H9 (cell line): ENCODE measurements at regions not wholly inside any gene's neighbourhood (a gene's known extent, or its start where the extent isn't known, plus 50 kb on each side); places are given as distances from the start of the nearest gene placed in this dataset.

ENCODE experiments used
- DNase-seq: peaks from one replicate; pipeline ENCODE4 v3.0.0-alpha.2; 2017
- H2AFZ ChIP-seq: one replicate; pipeline ENCODE4 v1.6.1; 2013; ENCODE audit warnings: mild to moderate bottlenecking, low read length, control low read depth, moderate library complexity
- H2AK5ac ChIP-seq: 2 replicates; pipeline ENCODE4 v1.6.1; 2013; ENCODE audit warnings: low read length, control low read depth, mixed read lengths; ENCODE audit not compliant: insufficient read length
- H2BK120ac ChIP-seq: one replicate; pipeline ENCODE4 v1.6.1; 2013; ENCODE audit warnings: low read depth, mild to moderate bottlenecking, low read length, control low read depth, inconsistent platforms; ENCODE audit not compliant: poor library complexity, severe bottlenecking
- H2BK12ac ChIP-seq: 2 replicates; pipeline ENCODE4 v1.6.1; 2013; ENCODE audit warnings: low read length, control low read depth, mixed read lengths, low read depth; ENCODE audit not compliant: insufficient read length
- H2BK15ac ChIP-seq: 2 replicates; pipeline ENCODE4 v1.6.1; 2013; ENCODE audit warnings: low read depth, low read length, control low read depth
- H2BK20ac ChIP-seq: one replicate; pipeline ENCODE4 v1.6.1; 2013; ENCODE audit warnings: low read depth, mild to moderate bottlenecking, low read length, control low read depth, inconsistent platforms; ENCODE audit not compliant: poor library complexity, severe bottlenecking
- H2BK5ac ChIP-seq: 2 replicates; pipeline ENCODE4 v1.6.1; 2013; ENCODE audit warnings: low read length, control low read depth, mixed read lengths; ENCODE audit not compliant: insufficient read length
- H3K14ac ChIP-seq: 2 replicates; pipeline ENCODE4 v1.6.1; 2013; ENCODE audit warnings: low read length, control low read depth; ENCODE audit not compliant: insufficient read depth
- H3K18ac ChIP-seq: 2 replicates; pipeline ENCODE4 v1.6.1; 2013; ENCODE audit warnings: low read depth, mild to moderate bottlenecking, mixed read lengths, low read length, control low read depth; ENCODE audit not compliant: insufficient read length
- H3K23ac ChIP-seq: 2 replicates; pipeline ENCODE4 v1.6.1; 2013; ENCODE audit warnings: low read length, control low read depth, mixed read lengths, low read depth; ENCODE audit not compliant: insufficient read length
- H3K23me2 ChIP-seq: 2 replicates; pipeline ENCODE4 v1.6.1; 2013; ENCODE audit warnings: low read depth, mild to moderate bottlenecking, mixed read lengths, low read length, control low read depth; ENCODE audit not compliant: insufficient read length, poor library complexity, severe bottlenecking
- H3K27ac ChIP-seq: 2 replicates; pipeline ENCODE4 v1.5.1; 2013; ENCODE audit warnings: low read length, control low read depth, mixed read lengths, low read depth; ENCODE audit not compliant: insufficient read length
- H3K27me3 ChIP-seq: 2 replicates; pipeline ENCODE4 v1.6.1; 2013; ENCODE audit warnings: low read length, control low read depth, inconsistent platforms; ENCODE audit not compliant: insufficient read depth
- H3K4ac ChIP-seq: 2 replicates; pipeline ENCODE4 v1.6.1; 2013; ENCODE audit warnings: low read depth, mild to moderate bottlenecking, control low read depth, inconsistent platforms, low read length, moderate library complexity
- H3K4me1 ChIP-seq: 2 replicates; pipeline ENCODE4 v1.6.1; 2013; ENCODE audit warnings: low read length, control low read depth, inconsistent platforms; ENCODE audit not compliant: insufficient read depth
- H3K4me2 ChIP-seq: 2 replicates; pipeline ENCODE4 v1.6.1; 2013; ENCODE audit warnings: low read length, control low read depth, mixed read lengths; ENCODE audit not compliant: insufficient read length, insufficient read depth
- H3K56ac ChIP-seq: 2 replicates; pipeline ENCODE4 v1.6.1; 2013; ENCODE audit warnings: low read depth, mild to moderate bottlenecking, mixed read lengths, low read length, control low read depth; ENCODE audit not compliant: insufficient read length
- H3K79me1 ChIP-seq: 2 replicates; pipeline ENCODE4 v1.6.1; 2013; ENCODE audit warnings: low read depth, mild to moderate bottlenecking, moderate library complexity, low read length, control low read depth, inconsistent platforms; ENCODE audit not compliant: insufficient read depth, poor library complexity, severe bottlenecking
- H3K79me2 ChIP-seq: 2 replicates; pipeline ENCODE4 v1.6.1; 2013; ENCODE audit warnings: low read length, control low read depth, inconsistent platforms; ENCODE audit not compliant: insufficient read depth
- H3K9ac ChIP-seq: 2 replicates; pipeline ENCODE4 v1.6.1; 2013; ENCODE audit warnings: low read length, control low read depth, mixed read lengths; ENCODE audit not compliant: insufficient read length; ENCODE audit errors: extremely low read depth
- H3K9me3 ChIP-seq: one replicate; pipeline ENCODE4 v1.6.1; 2013; ENCODE audit warnings: low read depth, low read length, inconsistent platforms; ENCODE audit not compliant: control insufficient read depth
- H3T11ph ChIP-seq: one replicate; pipeline ENCODE4 v1.6.1; 2013; ENCODE audit warnings: mild to moderate bottlenecking, low read length, control low read depth, inconsistent platforms
- H4K20me1 ChIP-seq: one replicate; pipeline ENCODE4 v1.6.1; 2013; ENCODE audit not compliant: control insufficient read depth, insufficient read length, insufficient read depth
- H4K5ac ChIP-seq: 2 replicates; pipeline ENCODE4 v1.6.1; 2013; ENCODE audit warnings: low read depth, mild to moderate bottlenecking, mixed read lengths, low read length, control low read depth; ENCODE audit not compliant: insufficient read length
- H4K8ac ChIP-seq: replicated peaks from 2 replicates; pipeline ENCODE4 v1.6.1; 2013; ENCODE audit warnings: low read length, control low read depth, mixed read lengths, low read depth; ENCODE audit not compliant: insufficient read length
- H4K91ac ChIP-seq: 2 replicates; pipeline ENCODE4 v1.6.1; 2013; ENCODE audit warnings: low read depth, mild to moderate bottlenecking, moderate library complexity, mixed read lengths, low read length, control low read depth; ENCODE audit not compliant: insufficient read length
- H3K27ac Mint-ChIP-seq, 3 experiments: 2 replicates in 2 of 3; 3 replicates in 1 of 3; pipeline ENCODE4 v1.8.0; 2020 to 2021; ENCODE audit warnings: mixed read lengths in 3 of 3, mild to moderate bottlenecking in 1 of 3, moderate library complexity in 1 of 3
- H3K27me3 Mint-ChIP-seq: 2 replicates; pipeline ENCODE4 v1.8.0; 2021; ENCODE audit warnings: low read depth, mild to moderate bottlenecking, moderate library complexity, mixed read lengths
- H3K36me3 Mint-ChIP-seq, 3 experiments: 2 replicates in 2 of 3; 3 replicates in 1 of 3; pipeline ENCODE4 v1.8.0; 2020 to 2021; ENCODE audit warnings: low read depth in 3 of 3, mixed read lengths in 3 of 3; ENCODE audit not compliant: insufficient read depth in 1 of 3
- H3K4me1 Mint-ChIP-seq, 2 experiments: 2 replicates each; pipeline ENCODE4 v1.8.0; 2020; ENCODE audit warnings: mixed read lengths in 2 of 2
- H3K4me3 Mint-ChIP-seq, 2 experiments: 2 replicates in 1 of 2; 3 replicates in 1 of 2; pipeline ENCODE4 v1.8.0; 2020 to 2021; ENCODE audit warnings: mild to moderate bottlenecking in 2 of 2, mixed read lengths in 2 of 2, moderate library complexity in 1 of 2
- H3K9me3 Mint-ChIP-seq, 2 experiments: 2 replicates in 1 of 2; 3 replicates in 1 of 2; pipeline ENCODE4 v1.8.0; 2020; ENCODE audit warnings: mild to moderate bottlenecking in 2 of 2, mixed read lengths in 2 of 2, moderate library complexity in 1 of 2
- WGBS: extraction: QIAGEN DNeasy Blood & Tissue Kit; methylation state at CpG from one replicate; pipeline ENCODE4 v1.1.7; 2013; ENCODE audit warnings: missing lambda C conversion rate, low lambda C conversion rate, mixed read lengths; ENCODE audit not compliant: insufficient read length; ENCODE audit errors: extremely low coverage; 5-methylcytosine and 5-hydroxymethylcytosine counted together
- TF ChIP-seq, protein P1 (sequence below): fragments of 200-600 bp; sonication (generic); conservative IDR thresholded peaks from 3 replicates; pipeline ENCODE4 v1.8.0; 2021; ENCODE audit warnings: antibody characterized with exemption, mild to moderate bottlenecking

DNA sequence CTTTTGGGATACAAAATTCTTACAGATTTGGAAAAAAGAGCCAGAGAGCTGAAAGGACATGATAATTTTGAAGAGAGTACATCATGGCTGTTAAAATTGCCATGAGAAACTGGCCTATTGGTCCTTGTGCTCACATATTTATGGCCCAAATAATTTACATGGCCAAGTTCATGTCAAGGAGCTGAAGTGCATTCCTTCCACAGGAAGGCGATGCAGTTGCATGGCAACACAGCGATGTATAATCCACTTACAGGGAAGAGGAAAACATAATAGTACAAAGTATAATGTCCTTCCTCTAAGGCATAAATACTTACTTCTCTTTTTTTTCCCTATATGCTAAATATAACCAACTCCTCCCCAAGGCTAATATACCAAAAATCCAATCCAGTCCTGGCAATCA, 914.5 kb upstream of the AGA start:
- H3K56ac ChIP-seq: no peak overlapping the region
- Mint-ChIP-seq H3K36me3 (peaks cover 3 to 6% (median 3%) of the 10 kb centered on the region in 3 experiments; a peak in 5 of 7 replicates), H3K27me3 (no peaks in the 10 kb centered on the region), H3K27ac (no peak overlapping the region), H3K9me3 (peaks cover 4% of the 10 kb centered on the region in 2 experiments; a peak in 4 of 5 replicates), H3K4me1 (no peaks in the 10 kb centered on the region), H3K4me3 (no peak overlapping the region)
- no CpG with 5 or more reads among the region's 2 CpGs for WGBS
- no peak overlapping the region for H2BK5ac ChIP-seq
- H2BK15ac ChIP-seq: no peak overlapping the region
- no peak overlapping the region for H3K14ac ChIP-seq
- H3K27me3 ChIP-seq: no peaks in the 10 kb centered on the region
- no peak overlapping the region for H4K8ac ChIP-seq
- H3K4ac ChIP-seq: no peak overlapping the region
- H3K9ac ChIP-seq: no peak overlapping the region
- no peak overlapping the region for H3K27ac ChIP-seq
- no peak overlapping the region for H2BK20ac ChIP-seq
- H2BK120ac ChIP-seq: no peak overlapping the region
- H3K23ac ChIP-seq: no peak overlapping the region
- no peaks in the 10 kb centered on the region for H3K79me1 ChIP-seq
- H4K20me1 ChIP-seq: no peaks in the 10 kb centered on the region
- no peak overlapping the region for H4K91ac ChIP-seq
- no peak overlapping the region for H3T11ph ChIP-seq
- H2AK5ac ChIP-seq: no peak overlapping the region
- H4K5ac ChIP-seq: no peak overlapping the region
- DNase-seq: peak; percentile 30
- H2AFZ ChIP-seq: no peak overlapping the region
- no peaks in the 10 kb centered on the region for H3K23me2 ChIP-seq
- TF ChIP-seq, protein P1, sequence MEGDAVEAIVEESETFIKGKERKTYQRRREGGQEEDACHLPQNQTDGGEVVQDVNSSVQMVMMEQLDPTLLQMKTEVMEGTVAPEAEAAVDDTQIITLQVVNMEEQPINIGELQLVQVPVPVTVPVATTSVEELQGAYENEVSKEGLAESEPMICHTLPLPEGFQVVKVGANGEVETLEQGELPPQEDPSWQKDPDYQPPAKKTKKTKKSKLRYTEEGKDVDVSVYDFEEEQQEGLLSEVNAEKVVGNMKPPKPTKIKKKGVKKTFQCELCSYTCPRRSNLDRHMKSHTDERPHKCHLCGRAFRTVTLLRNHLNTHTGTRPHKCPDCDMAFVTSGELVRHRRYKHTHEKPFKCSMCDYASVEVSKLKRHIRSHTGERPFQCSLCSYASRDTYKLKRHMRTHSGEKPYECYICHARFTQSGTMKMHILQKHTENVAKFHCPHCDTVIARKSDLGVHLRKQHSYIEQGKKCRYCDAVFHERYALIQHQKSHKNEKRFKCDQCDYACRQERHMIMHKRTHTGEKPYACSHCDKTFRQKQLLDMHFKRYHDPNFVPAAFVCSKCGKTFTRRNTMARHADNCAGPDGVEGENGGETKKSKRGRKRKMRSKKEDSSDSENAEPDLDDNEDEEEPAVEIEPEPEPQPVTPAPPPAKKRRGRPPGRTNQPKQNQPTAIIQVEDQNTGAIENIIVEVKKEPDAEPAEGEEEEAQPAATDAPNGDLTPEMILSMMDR: peak; percentile 45; the same call in 2 of the 3 replicates
- H3K18ac ChIP-seq: no peak overlapping the region
- H3K9me3 ChIP-seq: no peaks in the 10 kb centered on the region
- H2BK12ac ChIP-seq: no peak overlapping the region
- H3K4me2 ChIP-seq: no peak overlapping the region
- H3K4me1 ChIP-seq: no peaks in the 10 kb centered on the region
- no peaks in the 10 kb centered on the region for H3K79me2 ChIP-seq
